Stimulated activated CD4-positive, alpha-beta T cell treated with anti-CD3 and anti-CD28 coated beads, TNF-alpha, amount 100 ng/mL, for 48 hours (primary cell): ENCODE measurements at regions not wholly inside any gene's neighbourhood (a gene's known extent, or its start where the extent isn't known, plus 50 kb on each side); places are given as distances from the start of the nearest gene placed in this dataset.

Experiments used
- DNase-seq, 3 donors: peaks; one replicate each; pipeline ENCODE4 v3.0.0-alpha.2; 2020; ENCODE audit warnings: low read depth in 3 of 3

GRCh38 chr14:51546099-51546498, 105.6 kb upstream of the FRMD6 start:
- no peak for DNase-seq

- DNase-seq = no peak
Measured at GRCh38 chr14:51546603-51547258, 105.0 kb upstream of the FRMD6 start.

- no peak for DNase-seq
Measured at GRCh38 chr14:51547260-51547659, 104.5 kb upstream of the FRMD6 start.

- DNase-seq = no peak
Measured at GRCh38 chr14:51547701-51548100, 104.0 kb upstream of the FRMD6 start.

- DNase-seq = no peak
Measured at GRCh38 chr14:51548187-51548586, 103.5 kb upstream of the FRMD6 start.

DNA sequence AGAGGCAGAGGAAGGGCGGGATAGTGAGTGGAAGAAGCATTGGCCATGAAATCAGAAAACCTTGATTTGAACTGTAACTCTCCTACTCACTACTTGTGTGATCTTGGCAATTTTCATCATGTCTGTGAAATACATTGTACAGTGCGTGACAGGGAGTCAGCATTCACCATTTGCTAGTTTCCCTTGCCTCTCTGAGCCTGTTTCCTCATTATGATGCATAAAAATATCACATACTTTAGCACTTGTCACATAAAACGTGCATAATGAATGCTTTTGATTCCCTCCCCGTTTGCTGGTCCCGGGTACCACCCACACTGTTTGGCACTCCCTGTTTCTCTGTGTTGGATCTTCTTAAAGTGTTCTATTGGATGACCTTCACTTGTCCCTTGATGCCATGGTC, 101.1 kb upstream of the FRMD6 start:
- DNase-seq = no peak

DNA sequence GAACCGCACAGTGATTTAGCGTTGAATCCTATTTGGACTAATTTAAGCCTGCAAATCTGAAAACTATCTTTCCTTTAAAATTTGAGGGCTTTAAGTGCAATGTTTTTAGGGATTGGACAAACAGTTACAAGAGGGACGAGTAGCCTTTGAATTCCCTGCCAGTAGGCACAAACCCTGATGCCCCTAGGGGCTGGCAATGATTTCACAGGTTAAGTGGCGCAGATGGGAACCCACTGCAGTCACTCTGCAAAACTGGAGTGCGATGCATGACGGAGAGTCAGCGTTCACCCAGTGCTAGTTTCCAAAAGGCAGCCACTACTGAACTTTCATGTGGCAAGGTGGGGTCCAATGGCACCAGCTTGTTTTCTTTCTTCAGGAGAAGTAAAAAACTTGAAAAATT, 99.4 kb upstream of the FRMD6 start:
- DNase-seq = no peak

GRCh38 chr14:51552768-51553404, 98.8 kb upstream of the FRMD6 start:
- DNase-seq = no peak

DNA sequence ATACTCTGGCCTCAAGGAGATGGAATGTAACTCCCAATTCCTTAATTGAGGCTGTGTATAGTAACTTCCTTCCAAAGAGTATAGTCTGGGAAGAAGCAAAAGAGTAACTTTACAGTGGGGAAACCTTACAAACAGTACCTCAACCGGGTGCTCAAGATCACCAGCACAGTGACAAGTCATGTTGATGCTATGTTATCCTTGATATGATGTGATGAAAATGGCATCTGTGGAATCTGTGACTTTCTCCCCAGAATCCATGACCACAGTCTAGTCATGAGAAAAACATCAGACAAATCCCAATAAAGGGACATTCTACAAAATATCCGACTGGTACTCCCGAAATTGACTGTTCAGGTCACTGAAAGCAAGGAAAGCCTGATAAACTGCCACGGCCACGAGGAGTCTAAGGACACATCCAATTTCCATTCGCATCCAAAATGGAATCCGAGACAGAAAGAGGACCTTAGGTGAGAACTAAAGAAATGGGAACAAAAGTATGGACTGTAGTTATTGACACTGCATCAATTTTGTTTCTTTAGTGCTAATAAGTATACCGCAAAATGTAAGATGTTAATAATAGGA, 97.3 kb upstream of the FRMD6 start:
- no peak for DNase-seq

DNA sequence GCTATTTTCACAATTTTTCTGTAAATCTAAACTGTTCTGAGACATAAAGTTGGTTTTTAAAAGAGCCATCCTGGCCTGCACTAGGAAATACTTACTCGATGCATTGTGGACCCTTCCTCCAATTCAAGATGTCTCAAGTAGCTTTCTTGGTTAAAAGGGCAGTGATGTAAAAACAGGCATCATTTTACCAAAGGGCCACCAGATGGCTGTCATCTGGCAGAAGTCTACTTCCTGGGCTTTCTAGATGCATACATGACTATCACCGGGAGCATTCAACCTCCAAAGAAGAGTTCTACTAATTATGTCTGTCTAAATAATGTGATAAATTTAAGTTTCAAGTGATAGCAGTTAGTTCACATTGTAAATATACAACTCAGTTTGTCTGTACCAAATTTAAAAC, 96.8 kb upstream of the FRMD6 start:
- DNase-seq = no peak

GRCh38 chr14:51561141-51561540, 90.6 kb upstream of the FRMD6 start:
- DNase-seq = no peak

- no peak for DNase-seq
Measured at GRCh38 chr14:51562816-51563215, 88.9 kb upstream of the FRMD6 start.

GRCh38 chr14:51563560-51563959, 88.2 kb upstream of the FRMD6 start:
- no peak for DNase-seq

- no peak for DNase-seq
Measured at GRCh38 chr14:51564460-51564859, 87.2 kb upstream of the FRMD6 start.

DNA sequence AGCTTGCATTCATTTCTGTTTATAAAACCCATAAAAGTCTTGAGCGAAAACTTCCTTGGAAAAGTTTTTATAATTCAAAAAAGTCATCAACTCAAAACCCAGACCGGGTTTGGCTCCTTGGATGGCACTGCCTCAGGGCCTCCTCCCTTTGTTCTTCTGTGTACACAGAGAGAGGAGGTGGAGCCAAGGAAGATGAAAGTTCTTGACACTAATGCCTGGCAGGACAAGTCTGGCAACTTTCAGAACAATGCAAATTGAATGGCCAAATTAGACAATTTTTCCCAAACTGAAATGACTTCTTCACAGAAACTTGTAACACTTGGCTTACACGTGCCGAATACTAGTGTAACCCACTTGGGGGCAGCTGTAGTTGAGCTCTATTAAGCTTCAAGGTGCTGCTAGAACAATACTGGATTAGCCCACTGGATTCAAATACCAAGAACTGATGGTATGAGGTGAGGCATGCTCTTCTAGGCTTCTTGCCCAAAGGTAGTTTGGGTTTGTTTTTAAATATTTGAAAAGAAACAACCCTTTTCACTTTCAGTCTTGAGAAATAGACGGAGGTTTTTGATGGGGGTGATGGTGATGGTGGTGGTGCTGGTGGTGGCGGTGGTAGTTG, 86.6 kb upstream of the FRMD6 start:
- no peak for DNase-seq

DNA sequence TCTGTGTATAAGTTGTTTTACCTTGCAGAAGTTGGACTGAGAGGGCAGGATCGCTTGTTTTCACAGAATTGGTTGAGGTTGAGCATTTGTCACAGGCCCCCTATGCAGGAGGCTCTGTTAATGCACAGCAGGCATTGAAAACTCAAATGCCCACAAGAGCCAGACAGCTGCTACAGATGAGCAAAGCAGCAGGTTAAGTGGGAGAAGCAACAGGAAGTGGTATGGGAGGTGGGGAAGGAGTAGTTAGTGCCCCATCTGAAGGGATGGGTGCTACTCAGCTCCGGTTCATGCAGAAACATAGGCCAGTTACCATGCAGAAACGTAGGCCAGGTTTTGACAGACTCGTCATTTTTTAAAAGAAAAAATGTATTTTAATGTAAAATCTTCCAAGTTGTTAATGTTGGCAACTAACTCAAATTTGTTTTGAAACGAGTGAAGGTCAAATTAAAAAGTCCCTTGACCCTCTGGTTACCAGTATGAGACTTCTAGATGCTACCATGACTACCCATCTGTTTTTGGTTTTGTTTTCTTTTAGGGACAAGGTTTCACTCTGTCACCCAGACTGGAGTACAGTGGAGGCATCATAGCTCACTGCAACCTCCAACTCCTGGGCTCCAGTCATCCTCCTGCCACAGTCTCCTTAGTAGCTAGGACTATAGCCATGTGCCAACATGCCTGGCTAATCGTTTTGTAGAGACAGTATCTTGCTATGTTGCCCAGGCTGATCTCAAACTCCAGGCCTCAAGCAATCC, 84.7 kb upstream of the FRMD6 start:
- DNase-seq = no peak

- no peak for DNase-seq
Measured at GRCh38 chr14:51568366-51568765, 83.3 kb upstream of the FRMD6 start.

DNA sequence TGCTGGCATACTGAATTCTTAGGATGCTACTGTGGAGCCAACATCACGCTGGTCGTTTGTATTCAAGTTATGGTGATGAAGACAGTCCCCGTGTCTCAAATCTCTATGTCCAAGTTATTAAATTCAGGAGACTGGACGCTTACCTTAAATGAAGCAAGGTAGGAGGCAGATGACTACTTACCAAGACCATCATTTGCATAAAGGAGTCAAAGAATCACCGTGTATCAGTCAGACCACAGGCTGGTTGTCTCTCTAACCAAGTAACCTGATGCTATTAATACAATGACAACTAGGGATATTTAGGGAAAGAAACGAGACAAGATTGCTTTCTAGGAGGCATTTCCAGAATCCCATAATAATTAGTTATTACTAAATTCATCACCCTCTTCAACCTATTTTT, 78.1 kb upstream of the FRMD6 start:
- no peak for DNase-seq

DNA sequence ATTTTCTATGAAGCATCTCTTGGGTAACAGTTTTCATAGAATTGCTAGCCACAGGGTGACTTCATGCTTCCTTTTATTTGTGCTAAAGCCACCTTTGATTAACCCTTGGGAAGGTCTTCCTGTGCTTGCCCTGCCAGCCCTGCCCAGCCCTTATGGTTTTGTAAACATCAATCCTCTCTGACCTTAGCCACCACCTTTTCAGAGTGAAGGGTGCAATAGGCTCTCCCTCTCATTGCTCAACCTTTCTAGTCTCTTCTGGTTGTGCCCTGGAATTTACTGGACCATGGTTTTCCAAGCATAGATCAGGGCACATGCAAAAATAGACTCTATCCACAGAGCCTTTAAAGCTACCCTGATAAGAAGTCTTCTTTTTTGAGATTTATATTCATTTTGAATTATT, 77.7 kb upstream of the FRMD6 start:
- DNase-seq = no peak

DNA sequence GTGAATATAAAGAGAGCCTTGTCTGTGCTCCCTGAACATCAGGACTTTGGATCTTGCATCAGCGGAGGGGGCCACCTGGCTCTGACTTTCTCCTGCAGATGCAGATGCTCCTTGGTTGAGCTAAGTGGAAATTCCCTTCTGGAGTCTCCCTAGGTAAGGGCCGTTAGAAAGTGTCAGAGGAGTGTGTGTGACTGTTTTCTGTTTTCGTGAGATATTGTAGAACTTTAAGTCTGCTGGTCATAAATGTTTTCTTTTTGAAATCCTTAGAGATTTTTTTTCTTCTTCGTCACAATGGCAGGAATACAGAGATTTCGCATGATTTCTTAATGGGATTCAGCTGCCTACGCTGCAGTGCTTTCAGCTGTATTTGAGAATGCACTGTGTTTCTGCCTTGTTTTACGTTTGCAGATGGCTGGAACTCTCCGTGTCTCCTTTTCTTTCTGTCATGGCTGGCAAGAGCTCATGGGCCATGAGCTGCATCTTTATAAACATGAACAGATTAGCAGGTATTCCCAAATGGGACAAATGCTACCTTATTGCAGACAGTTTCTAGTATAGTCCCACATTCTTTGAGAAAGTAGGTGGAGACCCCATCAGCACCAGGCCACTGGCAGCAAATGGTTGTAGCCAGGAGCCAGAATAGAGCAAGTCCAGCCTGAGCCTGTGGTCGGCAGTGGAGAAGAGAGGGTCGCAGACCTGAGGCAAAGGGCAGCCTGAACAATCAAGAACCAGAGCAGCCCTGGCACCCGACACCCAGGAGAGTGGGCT, 76.2 kb upstream of the FRMD6 start:
- no peak for DNase-seq

DNA sequence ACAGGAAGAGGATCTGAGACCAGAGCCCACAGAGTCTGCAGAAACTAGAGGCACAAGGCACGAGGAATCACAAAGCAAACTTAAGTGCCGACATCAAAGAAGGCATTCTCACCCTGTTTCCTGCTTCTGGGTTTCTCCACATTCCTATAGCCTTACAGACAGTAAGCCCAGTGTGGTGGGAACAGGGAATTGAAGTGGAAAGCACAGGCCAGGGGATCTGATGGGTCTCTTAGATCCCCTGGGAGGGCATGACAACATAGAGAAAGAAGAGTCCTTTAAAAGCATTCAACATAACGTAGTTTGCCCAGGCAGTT, 75.6 kb upstream of the FRMD6 start:
- no peak for DNase-seq

DNA sequence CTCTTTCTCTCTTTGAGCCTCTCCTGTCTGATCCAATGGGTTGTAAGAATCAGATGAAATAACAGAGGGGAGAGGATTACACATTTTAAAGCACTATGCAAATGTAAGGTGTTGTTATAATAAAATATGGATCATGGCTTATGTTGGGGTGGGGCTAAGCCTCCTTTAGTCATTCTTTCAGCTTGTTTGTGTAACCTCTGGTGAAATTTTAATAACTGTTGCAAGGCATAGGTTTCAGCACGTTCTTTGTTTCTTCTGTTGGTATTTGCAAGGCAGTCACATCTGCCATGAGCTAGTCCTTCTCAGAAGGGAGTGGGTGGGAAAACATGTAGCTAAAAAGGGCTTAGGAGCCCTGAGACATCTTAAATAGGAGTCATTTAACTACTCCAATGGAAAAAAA, 74.8 kb upstream of the FRMD6 start:
- no peak for DNase-seq
